H9 (cell line): ENCODE measurements at regions not wholly inside any gene's neighbourhood (a gene's known extent, or its start where the extent isn't known, plus 50 kb on each side); places are given as distances from the start of the nearest gene placed in this dataset.

Experiments used
- DNase-seq: peaks from one replicate; pipeline ENCODE4 v3.0.0-alpha.2; 2017
- H2AFZ ChIP-seq: one replicate; pipeline ENCODE4 v1.6.1; 2013; ENCODE audit warnings: mild to moderate bottlenecking, low read length, control low read depth, moderate library complexity
- H2AK5ac ChIP-seq: 2 replicates; pipeline ENCODE4 v1.6.1; 2013; ENCODE audit warnings: low read length, control low read depth, mixed read lengths; ENCODE audit not compliant: insufficient read length
- H2BK120ac ChIP-seq: one replicate; pipeline ENCODE4 v1.6.1; 2013; ENCODE audit warnings: low read depth, mild to moderate bottlenecking, low read length, control low read depth, inconsistent platforms; ENCODE audit not compliant: poor library complexity, severe bottlenecking
- H2BK12ac ChIP-seq: 2 replicates; pipeline ENCODE4 v1.6.1; 2013; ENCODE audit warnings: low read length, control low read depth, mixed read lengths, low read depth; ENCODE audit not compliant: insufficient read length
- H2BK15ac ChIP-seq: 2 replicates; pipeline ENCODE4 v1.6.1; 2013; ENCODE audit warnings: low read depth, low read length, control low read depth
- H2BK20ac ChIP-seq: one replicate; pipeline ENCODE4 v1.6.1; 2013; ENCODE audit warnings: low read depth, mild to moderate bottlenecking, low read length, control low read depth, inconsistent platforms; ENCODE audit not compliant: poor library complexity, severe bottlenecking
- H2BK5ac ChIP-seq: 2 replicates; pipeline ENCODE4 v1.6.1; 2013; ENCODE audit warnings: low read length, control low read depth, mixed read lengths; ENCODE audit not compliant: insufficient read length
- H3K14ac ChIP-seq: 2 replicates; pipeline ENCODE4 v1.6.1; 2013; ENCODE audit warnings: low read length, control low read depth; ENCODE audit not compliant: insufficient read depth
- H3K18ac ChIP-seq: 2 replicates; pipeline ENCODE4 v1.6.1; 2013; ENCODE audit warnings: low read depth, mild to moderate bottlenecking, mixed read lengths, low read length, control low read depth; ENCODE audit not compliant: insufficient read length
- H3K23ac ChIP-seq: 2 replicates; pipeline ENCODE4 v1.6.1; 2013; ENCODE audit warnings: low read length, control low read depth, mixed read lengths, low read depth; ENCODE audit not compliant: insufficient read length
- H3K23me2 ChIP-seq: 2 replicates; pipeline ENCODE4 v1.6.1; 2013; ENCODE audit warnings: low read depth, mild to moderate bottlenecking, mixed read lengths, low read length, control low read depth; ENCODE audit not compliant: insufficient read length, poor library complexity, severe bottlenecking
- H3K27ac ChIP-seq: 2 replicates; pipeline ENCODE4 v1.5.1; 2013; ENCODE audit warnings: low read length, control low read depth, mixed read lengths, low read depth; ENCODE audit not compliant: insufficient read length
- H3K27me3 ChIP-seq: 2 replicates; pipeline ENCODE4 v1.6.1; 2013; ENCODE audit warnings: low read length, control low read depth, inconsistent platforms; ENCODE audit not compliant: insufficient read depth
- H3K4ac ChIP-seq: 2 replicates; pipeline ENCODE4 v1.6.1; 2013; ENCODE audit warnings: low read depth, mild to moderate bottlenecking, control low read depth, inconsistent platforms, low read length, moderate library complexity
- H3K4me1 ChIP-seq: 2 replicates; pipeline ENCODE4 v1.6.1; 2013; ENCODE audit warnings: low read length, control low read depth, inconsistent platforms; ENCODE audit not compliant: insufficient read depth
- H3K4me2 ChIP-seq: 2 replicates; pipeline ENCODE4 v1.6.1; 2013; ENCODE audit warnings: low read length, control low read depth, mixed read lengths; ENCODE audit not compliant: insufficient read length, insufficient read depth
- H3K56ac ChIP-seq: 2 replicates; pipeline ENCODE4 v1.6.1; 2013; ENCODE audit warnings: low read depth, mild to moderate bottlenecking, mixed read lengths, low read length, control low read depth; ENCODE audit not compliant: insufficient read length
- H3K79me1 ChIP-seq: 2 replicates; pipeline ENCODE4 v1.6.1; 2013; ENCODE audit warnings: low read depth, mild to moderate bottlenecking, moderate library complexity, low read length, control low read depth, inconsistent platforms; ENCODE audit not compliant: insufficient read depth, poor library complexity, severe bottlenecking
- H3K79me2 ChIP-seq: 2 replicates; pipeline ENCODE4 v1.6.1; 2013; ENCODE audit warnings: low read length, control low read depth, inconsistent platforms; ENCODE audit not compliant: insufficient read depth
- H3K9ac ChIP-seq: 2 replicates; pipeline ENCODE4 v1.6.1; 2013; ENCODE audit warnings: low read length, control low read depth, mixed read lengths; ENCODE audit not compliant: insufficient read length; ENCODE audit errors: extremely low read depth
- H3K9me3 ChIP-seq: one replicate; pipeline ENCODE4 v1.6.1; 2013; ENCODE audit warnings: low read depth, low read length, inconsistent platforms; ENCODE audit not compliant: control insufficient read depth
- H3T11ph ChIP-seq: one replicate; pipeline ENCODE4 v1.6.1; 2013; ENCODE audit warnings: mild to moderate bottlenecking, low read length, control low read depth, inconsistent platforms
- H4K20me1 ChIP-seq: one replicate; pipeline ENCODE4 v1.6.1; 2013; ENCODE audit not compliant: control insufficient read depth, insufficient read length, insufficient read depth
- H4K5ac ChIP-seq: 2 replicates; pipeline ENCODE4 v1.6.1; 2013; ENCODE audit warnings: low read depth, mild to moderate bottlenecking, mixed read lengths, low read length, control low read depth; ENCODE audit not compliant: insufficient read length
- H4K8ac ChIP-seq: replicated peaks from 2 replicates; pipeline ENCODE4 v1.6.1; 2013; ENCODE audit warnings: low read length, control low read depth, mixed read lengths, low read depth; ENCODE audit not compliant: insufficient read length
- H4K91ac ChIP-seq: 2 replicates; pipeline ENCODE4 v1.6.1; 2013; ENCODE audit warnings: low read depth, mild to moderate bottlenecking, moderate library complexity, mixed read lengths, low read length, control low read depth; ENCODE audit not compliant: insufficient read length
- H3K27ac Mint-ChIP-seq, 3 experiments: 2 replicates in 2 of 3; 3 replicates in 1 of 3; pipeline ENCODE4 v1.8.0; 2020 to 2021; ENCODE audit warnings: mixed read lengths in 3 of 3, mild to moderate bottlenecking in 1 of 3, moderate library complexity in 1 of 3
- H3K27me3 Mint-ChIP-seq: 2 replicates; pipeline ENCODE4 v1.8.0; 2021; ENCODE audit warnings: low read depth, mild to moderate bottlenecking, moderate library complexity, mixed read lengths
- H3K36me3 Mint-ChIP-seq, 3 experiments: 2 replicates in 2 of 3; 3 replicates in 1 of 3; pipeline ENCODE4 v1.8.0; 2020 to 2021; ENCODE audit warnings: low read depth in 3 of 3, mixed read lengths in 3 of 3; ENCODE audit not compliant: insufficient read depth in 1 of 3
- H3K4me1 Mint-ChIP-seq, 2 experiments: 2 replicates each; pipeline ENCODE4 v1.8.0; 2020; ENCODE audit warnings: mixed read lengths in 2 of 2
- H3K4me3 Mint-ChIP-seq, 2 experiments: 2 replicates in 1 of 2; 3 replicates in 1 of 2; pipeline ENCODE4 v1.8.0; 2020 to 2021; ENCODE audit warnings: mild to moderate bottlenecking in 2 of 2, mixed read lengths in 2 of 2, moderate library complexity in 1 of 2
- H3K9me3 Mint-ChIP-seq, 2 experiments: 2 replicates in 1 of 2; 3 replicates in 1 of 2; pipeline ENCODE4 v1.8.0; 2020; ENCODE audit warnings: mild to moderate bottlenecking in 2 of 2, mixed read lengths in 2 of 2, moderate library complexity in 1 of 2
- CTCF ChIP-seq: fragments of 200-600 bp; sonication (generic); conservative IDR thresholded peaks from 3 replicates; pipeline ENCODE4 v1.8.0; 2021; ENCODE audit warnings: antibody characterized with exemption, mild to moderate bottlenecking
- WGBS: extraction: QIAGEN DNeasy Blood & Tissue Kit; methylation state at CpG from one replicate; pipeline ENCODE4 v1.1.7; 2013; ENCODE audit warnings: missing lambda C conversion rate, low lambda C conversion rate, mixed read lengths; ENCODE audit not compliant: insufficient read length; ENCODE audit errors: extremely low coverage; 5-methylcytosine and 5-hydroxymethylcytosine counted together

GRCh38 chr16:11482946-11483748 is 103.6 kb downstream of the LITAF start:
- H3K27ac Mint-ChIP-seq = no peak overlapping the region

More at GRCh38 chr16:11482946-11483748, 103.6 kb downstream of the LITAF start:
- no peak for DNase-seq
- no peak overlapping the region for H4K8ac ChIP-seq
- H4K20me1 ChIP-seq = no peaks in the 10 kb centered on the region
- no peak overlapping the region for H3K9ac ChIP-seq
- no peaks in the 10 kb centered on the region for H3K23me2 ChIP-seq
- H3K27ac ChIP-seq = no peak overlapping the region
- no CpG with 5 or more reads among the region's 6 CpGs for WGBS
- no peak overlapping the region for H2BK12ac ChIP-seq
- H3K56ac ChIP-seq = no peak overlapping the region
- no peak overlapping the region for H2AFZ ChIP-seq
- peaks cover 7% of the 10 kb centered on the region for H3K9me3 ChIP-seq
- H2BK15ac ChIP-seq = no peak overlapping the region
- no peaks in the 10 kb centered on the region for H3K79me2 ChIP-seq
- peaks cover 15 to 56% (median 27%) of the 10 kb centered on the region in 3 experiments for H3K36me3 Mint-ChIP-seq
- H3T11ph ChIP-seq = no peak overlapping the region
- H2BK5ac ChIP-seq = no peak overlapping the region
- no peak overlapping the region for H3K18ac ChIP-seq
- H3K9me3 Mint-ChIP-seq = peaks cover 31 to 39% of the 10 kb centered on the region in 2 experiments
- no peak overlapping the region for H4K5ac ChIP-seq
- no peak for TF ChIP-seq CTCF
- H3K4me2 ChIP-seq = no peak overlapping the region
- no peak overlapping the region for H3K4me3 Mint-ChIP-seq
- H3K27me3 Mint-ChIP-seq = peaks cover 2% of the 10 kb centered on the region; the same call in 1 of the 2 replicates
- no peak overlapping the region for H2BK120ac ChIP-seq
- no peaks in the 10 kb centered on the region for H3K4me1 ChIP-seq
- H3K27me3 ChIP-seq = no peaks in the 10 kb centered on the region
- H2BK20ac ChIP-seq = no peak overlapping the region
- H3K14ac ChIP-seq = no peak overlapping the region
- peaks cover 0 to 2% of the 10 kb centered on the region in 2 experiments; a peak in 1 of 4 replicates for H3K4me1 Mint-ChIP-seq
- H3K23ac ChIP-seq = no peak overlapping the region
- no peak overlapping the region for H4K91ac ChIP-seq
- no peak overlapping the region for H2AK5ac ChIP-seq
- H3K79me1 ChIP-seq = no peaks in the 10 kb centered on the region
- H3K4ac ChIP-seq = no peak overlapping the region
